GM21526 (cell line): ENCODE measurements at regions not wholly inside any gene's neighbourhood (a gene's known extent, or its start where the extent isn't known, plus 50 kb on each side); places are given as distances from the start of the nearest gene placed in this dataset.

Experiments used
- ATAC-seq: cut with Tn5 transposase; IDR thresholded peaks from one replicate; pipeline ENCODE4 v1.9.1; 2021; ENCODE audit warnings: moderate library complexity; ENCODE audit not compliant: unreplicated experiment, low FRiP score

DNA sequence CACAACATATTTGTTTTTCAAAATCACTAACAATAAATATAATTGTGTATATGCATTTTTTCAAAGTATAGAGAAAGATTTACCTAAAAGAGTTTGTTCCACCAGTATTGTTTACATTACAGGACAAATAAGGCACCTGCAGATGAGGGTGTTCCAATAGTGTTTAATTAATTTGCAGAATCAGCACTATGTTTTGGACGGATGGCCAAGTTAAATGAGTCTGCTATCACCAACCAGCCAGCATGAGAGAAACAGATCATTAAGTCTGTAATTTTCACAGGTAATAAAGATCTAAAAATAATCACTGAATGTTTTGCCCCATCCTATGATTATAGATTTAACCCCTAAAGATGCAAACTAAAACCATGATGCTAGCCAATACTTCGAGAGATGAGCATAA lies 2247.0 kb downstream of the NCAM2 start:
- no peak for ATAC-seq

DNA sequence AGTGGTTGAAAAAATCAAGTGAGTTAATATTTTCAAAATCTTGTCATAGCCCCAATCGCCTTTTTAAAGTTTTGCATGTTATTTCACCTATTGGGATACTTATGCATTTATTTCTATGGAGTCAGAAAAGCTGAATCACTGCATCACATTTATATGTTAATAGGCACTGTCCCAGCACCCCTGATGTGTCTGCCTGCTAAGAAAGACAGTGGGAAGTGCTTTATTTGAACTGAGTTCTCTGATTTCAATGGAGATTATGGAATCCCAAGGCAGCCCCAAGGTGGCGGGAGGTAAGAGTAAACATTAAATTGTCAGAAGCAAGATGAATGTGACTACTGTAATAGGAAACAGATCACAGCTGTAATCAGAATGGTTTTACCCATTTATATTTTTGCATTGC lies 2225.7 kb downstream of the NCAM2 start:
- no peak for ATAC-seq

DNA sequence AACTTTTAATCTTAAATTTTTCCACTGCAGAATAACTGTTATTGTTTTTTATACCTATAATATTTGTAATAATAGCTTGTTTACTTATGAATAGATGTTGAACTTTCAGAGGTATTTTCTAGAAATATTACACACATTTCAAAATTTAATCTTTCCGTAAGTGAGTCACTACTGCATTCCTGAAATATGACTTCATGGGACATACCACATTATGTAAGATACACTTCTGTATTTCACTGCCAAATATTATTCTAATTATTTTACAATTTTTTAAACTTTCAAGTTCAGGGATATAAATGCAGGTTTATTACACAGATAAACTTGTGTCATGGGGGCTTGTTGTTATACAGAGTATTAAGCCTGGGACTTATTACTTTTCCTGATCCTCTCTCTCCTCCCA lies 2220.5 kb downstream of the NCAM2 start:
- ATAC-seq: no peak

DNA sequence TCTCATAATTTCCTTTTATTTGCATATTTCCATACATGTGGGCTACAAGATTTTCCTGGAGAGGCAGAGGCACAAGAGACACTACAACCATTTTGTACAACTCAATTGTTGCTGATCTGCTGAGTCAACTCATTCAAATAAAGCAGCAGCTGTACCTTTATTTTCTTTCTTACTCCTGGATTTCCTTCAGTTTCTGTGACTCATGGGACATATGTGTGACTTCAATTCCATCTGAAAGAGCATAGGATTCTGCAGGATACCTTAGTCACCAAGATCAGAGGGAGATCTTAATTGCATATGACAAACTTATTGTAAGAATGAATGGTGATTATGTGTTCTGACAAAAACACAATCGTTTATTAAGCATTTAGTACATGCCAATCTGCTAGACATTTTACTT lies 2219.4 kb downstream of the NCAM2 start:
- no peak for ATAC-seq

DNA sequence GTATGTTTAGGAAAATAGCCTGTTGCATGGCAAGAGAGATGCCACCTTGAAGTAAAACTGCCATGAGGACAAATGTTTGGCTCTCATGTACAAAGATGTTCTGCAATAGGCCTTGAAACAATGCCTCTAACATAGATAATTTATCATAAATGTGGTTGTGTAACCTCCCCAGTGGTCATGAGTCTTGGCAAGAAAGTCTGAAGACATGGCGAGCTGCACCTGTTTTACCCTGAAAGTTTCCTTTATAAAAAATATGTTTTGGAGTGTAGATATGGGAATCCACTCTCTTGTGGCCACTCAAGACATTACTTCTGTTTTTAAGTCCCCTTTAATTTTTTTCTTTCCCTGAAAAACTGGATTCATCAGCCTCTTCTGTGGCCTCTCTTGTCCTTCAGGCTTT lies 2217.1 kb downstream of the NCAM2 start:
- no peak for ATAC-seq
